Cardiac muscle cell (in vitro differentiated cells and primary cell): ENCODE measurements at regions not wholly inside any gene's neighbourhood (a gene's known extent, or its start where the extent isn't known, plus 50 kb on each side); places are given as distances from the start of the nearest gene placed in this dataset.

Source experiments
- DNase-seq, 2 donors: peaks; one replicate each; pipeline versions ENCODE4 v3.0.0 to v3.0.0-alpha.2; 2010 to 2017; ENCODE audit warnings: low read depth in 1 of 2, low spot score in 1 of 2
- H3K27ac ChIP-seq: fragments of 200-600 bp; sonication (generic); 2 replicates; pipeline ENCODE4 v1.5.1; 2016
- H3K27me3 ChIP-seq: fragments of 200-600 bp; sonication (generic); 2 replicates; pipeline ENCODE4 v1.6.0; 2016; ENCODE audit warnings: control low read depth
- H3K36me3 ChIP-seq: fragments of 200-600 bp; sonication (generic); 2 replicates; pipeline ENCODE4 v1.5.1; 2016; ENCODE audit warnings: control low read depth
- H3K4me1 ChIP-seq: fragments of 200-600 bp; sonication (generic); 2 replicates; pipeline ENCODE4 v1.8.1; 2017; ENCODE audit warnings: low read depth, mild to moderate bottlenecking, mixed run types
- H3K4me3 ChIP-seq: fragments of 200-600 bp; sonication (generic); 2 replicates; pipeline ENCODE4 v1.5.1; 2016; ENCODE audit warnings: mild to moderate bottlenecking
- H3K9me3 ChIP-seq: fragments of 200-600 bp; sonication (generic); 2 replicates; pipeline ENCODE4 v1.5.1; 2017; ENCODE audit warnings: low read depth, mild to moderate bottlenecking, control low read depth
- CTCF ChIP-seq: IDR thresholded peaks from 2 replicates; pipeline ENCODE4 v1.5.1; 2012; ENCODE audit warnings: low read depth, mild to moderate bottlenecking, low read length

DNA sequence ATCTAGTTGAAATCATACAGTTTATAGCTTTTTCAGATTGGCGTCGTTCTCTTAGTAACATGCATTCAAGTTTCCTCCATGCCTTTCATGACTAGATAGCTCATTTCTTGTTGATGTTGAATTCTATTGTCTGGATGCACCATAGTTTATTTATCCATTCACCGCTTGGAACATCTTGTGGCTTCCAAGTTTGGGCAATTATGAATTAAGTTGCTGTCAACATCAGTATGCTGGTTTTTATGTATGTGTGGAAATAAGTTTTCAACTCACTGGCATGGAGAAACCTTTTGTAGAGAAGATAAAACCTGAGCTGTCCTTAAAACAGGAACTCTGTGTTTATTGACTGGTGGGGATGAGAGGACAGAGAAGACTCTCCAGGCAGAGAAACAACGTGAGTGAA is 248.0 kb downstream of the CDC5L start:
- TF ChIP-seq CTCF, result no peak
- no peaks in the 10 kb centered on the region for H3K4me1 ChIP-seq
- no peak for DNase-seq
- no peaks in the 10 kb centered on the region for H3K9me3 ChIP-seq
- no peaks in the 10 kb centered on the region for H3K27me3 ChIP-seq
- H3K27ac ChIP-seq, result no peak overlapping the region
- H3K36me3 ChIP-seq, result no peaks in the 10 kb centered on the region
- H3K4me3 ChIP-seq, result no peak overlapping the region

- no peaks in the 10 kb centered on the region for H3K4me1 ChIP-seq
- no peaks in the 10 kb centered on the region for H3K36me3 ChIP-seq
- H3K27me3 ChIP-seq, result no peaks in the 10 kb centered on the region
- no peak overlapping the region for H3K27ac ChIP-seq
- DNase-seq, result peak in 1 of 2 donors; percentile 15
- no peak for TF ChIP-seq CTCF
- no peaks in the 10 kb centered on the region for H3K9me3 ChIP-seq
- H3K4me3 ChIP-seq, result no peak overlapping the region
Measured at GRCh38 chr6:44636561-44637248, 249.2 kb downstream of the CDC5L start.

DNA sequence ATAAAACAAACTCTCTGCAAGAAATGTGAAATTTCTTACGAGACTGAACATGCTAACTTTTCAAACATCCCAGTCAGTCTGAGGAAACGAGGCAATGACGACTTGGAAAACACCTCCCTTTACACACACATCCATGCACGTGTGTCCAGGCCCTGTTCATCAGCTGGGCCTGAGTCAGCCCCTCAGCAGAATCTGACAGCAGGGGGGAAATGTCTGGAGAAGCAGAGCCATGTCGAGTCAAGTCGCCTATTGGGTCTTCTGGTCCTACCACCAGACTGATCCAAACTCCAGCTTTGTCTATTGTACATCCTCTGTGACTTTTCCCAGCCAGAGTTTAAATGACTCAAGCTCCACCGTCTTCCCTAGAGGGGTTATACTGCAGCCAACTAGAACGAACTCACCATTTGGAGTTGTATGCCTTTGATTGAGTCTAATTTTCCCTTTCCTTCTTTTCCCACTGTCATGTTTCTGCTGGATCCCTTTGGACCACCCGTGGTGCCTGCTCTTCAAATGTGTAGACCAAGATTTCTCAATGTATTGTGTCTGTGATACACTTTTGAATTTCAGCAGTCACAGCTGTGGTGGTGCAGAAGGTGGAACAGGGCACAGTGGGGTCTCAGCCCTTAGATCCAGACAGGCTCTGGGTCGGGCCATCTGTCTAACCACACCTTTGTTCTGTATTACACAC is 254.0 kb downstream of the CDC5L start:
- no peak overlapping the region for H3K27ac ChIP-seq
- no peak for TF ChIP-seq CTCF
- no peak for DNase-seq

DNA sequence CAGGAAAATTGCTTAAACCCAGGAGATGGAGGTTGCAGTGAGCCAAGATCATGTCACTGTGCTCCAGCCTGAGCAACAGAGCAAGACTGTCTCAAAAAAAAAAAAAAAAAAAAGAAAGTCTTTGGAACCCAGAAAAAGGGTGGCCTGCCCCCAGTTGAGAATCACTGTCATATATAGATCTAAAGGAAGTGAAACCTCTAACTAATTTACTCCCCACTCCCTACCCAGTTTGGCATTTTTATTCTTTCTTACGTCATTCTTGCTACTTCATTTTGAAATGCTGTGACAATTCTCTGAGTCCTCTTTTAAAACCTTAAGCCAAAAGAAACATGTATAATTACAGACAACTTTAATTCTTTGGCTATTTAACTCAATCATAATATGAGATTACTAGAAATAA is 254.8 kb downstream of the CDC5L start:
- no peak for TF ChIP-seq CTCF
- DNase-seq, result no peak
- H3K4me1 ChIP-seq, result no peaks in the 10 kb centered on the region
- H3K36me3 ChIP-seq, result no peaks in the 10 kb centered on the region
- no peak overlapping the region for H3K27ac ChIP-seq
- no peak overlapping the region for H3K4me3 ChIP-seq
- H3K9me3 ChIP-seq, result no peaks in the 10 kb centered on the region
- H3K27me3 ChIP-seq, result no peaks in the 10 kb centered on the region

More for the DNA sequence above, 254.0 kb downstream of the CDC5L start:
- Histone ChIP-seq H3K4me1 (no peaks in the 10 kb centered on the region), H3K9me3 (no peaks in the 10 kb centered on the region), H3K27me3 (no peaks in the 10 kb centered on the region), H3K36me3 (no peaks in the 10 kb centered on the region), H3K4me3 (no peak overlapping the region)

DNA sequence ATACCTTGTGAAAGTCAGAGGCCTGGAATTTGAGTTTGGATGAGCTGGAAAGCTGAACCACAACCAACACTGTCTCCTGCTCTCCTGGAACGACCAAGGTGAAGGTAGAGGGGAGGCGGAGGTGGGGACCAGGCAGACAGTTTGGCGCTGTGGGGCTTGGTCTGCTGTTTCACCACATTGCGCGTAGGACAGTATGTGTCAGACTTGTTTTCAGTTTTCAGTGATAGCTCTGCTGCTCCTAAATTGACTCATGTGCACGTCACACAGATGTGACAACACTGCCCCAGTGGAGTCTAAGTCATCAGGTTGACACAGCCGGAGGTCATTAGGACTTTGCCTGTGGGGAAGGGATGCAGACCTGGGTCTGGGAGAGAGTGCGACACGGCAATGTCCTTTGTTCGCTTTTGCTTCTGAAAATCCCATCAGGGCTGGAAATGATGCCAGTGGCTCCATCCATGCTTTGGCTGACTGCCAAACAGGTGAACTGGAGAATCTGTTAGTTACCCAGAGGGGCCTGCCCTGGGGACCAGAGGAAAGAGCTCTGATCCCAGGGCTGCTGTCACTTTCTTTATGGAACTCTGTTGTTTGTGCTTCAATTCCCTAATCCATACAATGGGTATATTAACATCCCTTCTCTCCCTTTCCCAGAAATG is 255.5 kb downstream of the CDC5L start:
- no peaks in the 10 kb centered on the region for H3K4me1 ChIP-seq
- no peak for DNase-seq
- H3K27ac ChIP-seq, result no peak overlapping the region
- H3K4me3 ChIP-seq, result no peak overlapping the region
- no peak for TF ChIP-seq CTCF
- no peaks in the 10 kb centered on the region for H3K36me3 ChIP-seq
- no peaks in the 10 kb centered on the region for H3K27me3 ChIP-seq
- no peaks in the 10 kb centered on the region for H3K9me3 ChIP-seq
